Femur (tissue), 1 donor: ENCODE measurements at regions not wholly inside any gene's neighbourhood (a gene's known extent, or its start where the extent isn't known, plus 50 kb on each side); places are given as distances from the start of the nearest gene placed in this dataset.

ENCODE experiments used
- DNase-seq: peaks from one replicate; pipeline ENCODE4 v3.0.0-alpha.2; 2017

GRCh38 chr7:85630904-85631600 is 444.2 kb upstream of the SEMA3D start:
- DNase-seq, result no peak

- no peak for DNase-seq
Observed at GRCh38 chr7:85627791-85628586, 441.1 kb upstream of the SEMA3D start.

- no peak for DNase-seq
Observed at GRCh38 chr7:85622059-85622458, 435.2 kb upstream of the SEMA3D start.

- no peak for DNase-seq
Observed at GRCh38 chr7:85620936-85621685, 434.3 kb upstream of the SEMA3D start.

DNA sequence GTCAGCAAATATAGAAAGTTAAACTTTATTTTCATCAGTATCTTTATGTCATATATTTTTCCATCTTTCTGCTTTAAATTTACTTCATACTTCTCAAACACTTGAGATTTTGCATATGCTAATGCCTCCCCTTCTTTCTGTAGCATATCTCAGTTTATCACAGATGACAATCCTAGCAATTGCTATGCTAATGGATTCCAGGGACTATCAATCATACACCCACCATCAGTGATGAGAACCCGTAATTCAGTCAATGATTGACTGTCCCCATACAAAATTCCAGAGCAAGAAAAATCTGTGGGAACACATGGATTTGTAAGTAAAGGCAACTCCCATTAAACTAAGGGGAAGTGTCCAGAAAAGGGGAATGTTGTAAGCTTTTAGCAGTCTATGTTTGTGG is 432.4 kb upstream of the SEMA3D start:
- DNase-seq, result no peak

DNA sequence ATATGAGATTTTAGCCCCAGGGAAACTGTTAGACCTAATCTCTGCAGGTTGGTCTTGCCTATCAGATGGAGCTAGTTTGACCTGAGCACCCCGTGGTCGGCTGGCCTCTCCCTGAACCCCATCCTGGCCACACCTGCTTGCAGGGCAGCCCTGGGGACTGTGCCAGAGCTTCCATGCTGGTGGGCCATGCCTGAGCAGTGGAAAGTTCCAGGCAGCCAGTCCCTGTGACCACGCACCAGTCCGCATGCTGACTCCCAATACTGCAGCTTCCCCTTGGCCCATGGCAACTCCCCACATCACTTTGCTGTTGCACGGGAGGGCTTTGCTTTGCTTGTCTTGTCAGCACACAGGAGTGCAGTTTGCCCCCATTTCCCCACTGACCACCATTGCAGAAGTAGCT is 427.8 kb upstream of the SEMA3D start:
- no peak for DNase-seq

- DNase-seq, result no peak
Observed at GRCh38 chr7:85612514-85612913, 425.7 kb upstream of the SEMA3D start.

GRCh38 chr7:85608804-85609203 is 421.9 kb upstream of the SEMA3D start:
- DNase-seq, result no peak

DNA sequence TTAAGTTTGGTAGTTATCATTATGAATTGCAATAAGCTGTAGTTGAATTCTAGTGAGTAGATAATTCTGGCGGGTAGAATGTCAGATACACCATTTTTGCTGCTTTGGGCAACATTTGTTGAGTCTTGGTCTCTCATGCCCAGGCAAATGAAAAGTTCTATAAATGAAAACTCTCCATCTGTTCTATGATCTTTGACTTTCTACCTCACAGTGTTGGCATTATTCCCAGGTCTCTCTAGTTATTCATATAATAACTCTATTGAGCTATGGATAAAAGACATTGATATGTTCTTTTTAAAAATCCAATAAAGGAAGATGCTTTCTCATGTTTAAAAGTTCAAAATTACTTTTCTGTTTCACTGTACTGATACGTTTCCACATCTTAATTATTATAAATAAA is 415.3 kb upstream of the SEMA3D start:
- no peak for DNase-seq

GRCh38 chr7:85600395-85600794 is 413.5 kb upstream of the SEMA3D start:
- DNase-seq, result no peak

DNA sequence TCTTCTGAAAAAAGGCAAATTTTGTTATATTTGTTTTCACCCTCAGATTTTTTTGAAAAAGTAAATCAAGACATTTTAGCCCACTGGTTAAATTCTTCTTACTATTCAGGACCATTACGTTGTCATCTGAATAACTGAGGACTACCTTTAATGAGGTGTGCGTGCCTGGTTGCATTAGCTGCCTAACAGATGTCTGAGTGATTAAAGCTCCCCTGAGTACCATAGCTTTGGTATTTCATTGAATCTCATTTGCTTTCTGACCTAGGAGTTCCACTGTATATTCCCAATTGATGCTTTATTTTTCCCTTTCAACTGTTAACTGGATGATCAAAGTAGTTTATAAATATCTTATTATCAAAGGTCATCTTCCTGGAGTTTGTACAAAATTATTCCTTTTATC is 410.0 kb upstream of the SEMA3D start:
- no peak for DNase-seq

DNA sequence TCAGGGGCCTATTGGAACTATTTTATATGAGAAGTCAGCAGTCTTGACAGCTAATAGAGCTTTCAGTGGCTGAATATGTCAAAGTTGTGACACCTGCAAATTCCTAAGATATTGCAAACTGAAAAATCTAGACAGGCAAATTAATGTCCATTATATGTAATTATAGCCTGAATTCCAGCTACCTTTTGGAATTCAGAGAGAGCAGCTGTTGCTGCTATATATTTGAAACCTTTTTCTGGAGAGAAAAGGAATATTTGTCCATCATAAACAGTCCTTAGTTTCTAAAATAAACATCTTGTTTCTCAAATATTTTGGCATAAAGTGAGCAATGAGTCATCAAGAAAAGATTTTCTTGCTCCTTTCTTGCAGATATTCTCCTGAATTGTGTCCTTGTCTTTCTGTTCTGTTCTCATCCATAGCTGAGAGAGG is 408.9 kb upstream of the SEMA3D start:
- no peak for DNase-seq

- DNase-seq, result no peak
Observed at GRCh38 chr7:85593355-85593754, 406.5 kb upstream of the SEMA3D start.

DNA sequence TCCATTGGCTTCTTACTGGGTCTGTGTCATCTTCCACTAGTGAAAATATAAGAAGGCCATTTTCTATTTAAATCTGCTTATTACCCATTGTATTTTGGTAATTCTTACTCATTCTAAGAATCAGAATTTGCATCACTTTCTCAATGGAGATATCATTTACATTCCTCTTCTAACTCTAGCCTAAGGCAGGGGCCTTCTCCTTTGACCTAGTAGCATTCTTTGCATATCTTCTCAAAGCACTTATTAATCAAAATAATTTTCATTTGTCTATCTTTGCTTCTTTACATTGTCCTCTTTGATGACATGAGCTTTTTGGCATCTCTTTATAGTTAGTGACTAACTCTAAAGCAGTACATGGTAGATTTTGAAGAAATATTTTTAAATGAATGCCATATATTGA is 400.9 kb upstream of the SEMA3D start:
- DNase-seq, result no peak

- no peak for DNase-seq
Observed at GRCh38 chr7:85586091-85586490, 399.2 kb upstream of the SEMA3D start.

DNA sequence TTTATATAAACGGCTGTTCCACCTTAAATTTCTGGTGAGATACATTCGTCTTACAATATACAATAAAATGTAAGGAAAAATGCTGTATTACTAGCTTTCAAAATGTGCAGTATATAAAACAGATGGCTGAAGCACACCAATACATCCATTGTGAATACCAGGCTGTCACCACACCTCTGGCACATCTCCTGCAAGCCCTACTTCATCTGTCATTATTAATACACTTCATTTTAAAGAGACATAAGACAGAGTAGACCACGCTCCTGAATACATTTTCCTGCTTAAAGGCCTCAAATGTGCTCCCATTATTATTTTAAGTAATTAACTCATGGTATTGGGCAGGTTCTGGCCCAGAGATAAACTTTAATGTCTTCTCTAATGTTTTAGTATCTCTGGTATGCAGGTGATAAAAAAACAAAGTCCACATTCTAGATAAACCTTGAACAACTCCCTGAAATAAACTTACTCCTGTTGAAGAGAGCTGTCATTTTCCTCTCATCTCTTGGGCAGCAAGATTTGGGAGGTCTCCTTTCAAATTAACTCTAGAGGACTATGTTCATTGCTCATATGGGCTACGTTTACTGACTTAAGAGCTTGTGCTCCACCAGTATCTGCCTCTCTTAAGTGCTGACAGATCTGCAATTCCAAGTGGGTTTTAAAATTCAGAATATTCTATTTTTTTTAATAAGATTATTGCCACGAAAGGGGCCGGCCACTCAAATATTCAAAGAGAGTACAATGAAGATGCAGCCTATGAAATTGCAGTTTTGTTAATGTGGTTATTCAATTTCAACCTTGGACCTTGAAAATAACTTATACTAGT is 396.5 kb upstream of the SEMA3D start:
- DNase-seq, result no peak

- no peak for DNase-seq
Observed at GRCh38 chr7:85573844-85574243, 387.0 kb upstream of the SEMA3D start.

DNA sequence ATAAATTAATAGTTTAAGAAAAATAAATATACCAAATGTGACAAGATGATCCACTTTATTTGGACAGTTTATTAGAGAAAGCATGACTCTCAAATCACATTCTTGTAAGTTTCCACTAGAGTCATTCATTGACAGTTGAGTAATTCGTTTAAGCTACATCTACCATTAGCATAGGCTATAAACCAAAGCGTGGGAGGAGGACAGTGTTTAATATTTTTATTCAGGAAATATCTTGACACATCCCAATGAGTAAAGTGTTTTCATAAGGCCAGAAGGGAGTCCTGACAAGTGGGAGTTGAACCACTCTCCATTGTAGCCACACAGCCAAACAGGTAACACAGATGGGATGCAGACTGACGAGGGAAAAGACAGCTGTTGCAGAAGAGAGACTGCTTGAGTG is 386.5 kb upstream of the SEMA3D start:
- DNase-seq, result no peak

DNA sequence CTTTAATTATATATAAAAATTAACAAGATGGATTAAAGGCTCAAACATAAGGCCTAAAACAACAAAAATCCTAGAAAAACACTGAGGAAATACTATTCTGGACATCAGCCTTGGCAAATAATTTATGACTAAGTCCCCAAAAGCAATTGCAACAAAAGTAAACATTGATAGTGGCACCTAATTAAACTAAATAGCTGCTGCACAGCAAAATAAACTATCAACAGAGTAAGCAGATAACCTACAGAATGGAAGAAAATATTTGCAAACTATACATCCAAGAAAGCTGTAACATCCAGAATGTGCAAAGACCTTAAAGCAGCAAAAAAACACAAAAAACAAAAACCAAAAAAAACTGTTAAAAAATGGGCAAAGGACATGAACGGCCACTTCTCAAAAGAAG is 384.0 kb upstream of the SEMA3D start:
- DNase-seq, result no peak

- no peak for DNase-seq
Observed at GRCh38 chr7:85567983-85568382, 381.1 kb upstream of the SEMA3D start.

- no peak for DNase-seq
Observed at GRCh38 chr7:85566095-85566794, 379.4 kb upstream of the SEMA3D start.

- no peak for DNase-seq
Observed at GRCh38 chr7:85565276-85565675, 378.4 kb upstream of the SEMA3D start.
